ENCODE measurements at regions not wholly inside any gene's neighbourhood (a gene's known extent, or its start where the extent isn't known, plus 50 kb on each side); places are given as distances from the start of the nearest gene placed in this dataset.

- TF ChIP-seq CTCF (IDR thresholded peaks at IDR 0.05; ENCODE audit: low read depth, low read length, poor library complexity, severe bottlenecking) = no peak
- TF ChIP-seq EZH2phosphoT487 (IDR thresholded peaks at IDR 0.05; ENCODE audit: borderline replicate concordance, low read length) = no peak
- no peak overlapping the region for H3K4me3 ChIP-seq (ENCODE audit: low read length)
These were observed 114.9 kb upstream of the SLC34A2 start for GRCh38 chr4:25540734-25541133.

GRCh38 chr4:25547343-25547742 is 108.3 kb upstream of the SLC34A2 start:
- Histone ChIP-seq H3K4me3 (ENCODE audit: low read length) (no peak overlapping the region), H3K4me2 (ENCODE audit: low read length) (no peak overlapping the region), H3K4me1 (ENCODE audit: control insufficient read depth, low read length) (peaks cover 67% of the 10 kb centered on the region), H3K36me3 (ENCODE audit: control insufficient read depth, low read length) (no peaks in the 10 kb centered on the region), H4K20me1 (ENCODE audit: control insufficient read depth, insufficient read depth, low read depth, low read length) (no peaks in the 10 kb centered on the region), H3K27me3 (ENCODE audit: control insufficient read depth, low read length) (no peaks in the 10 kb centered on the region), H3K9me3 (ENCODE audit: control insufficient read depth, insufficient read depth, low read length) (no peaks in the 10 kb centered on the region), H3K27ac (ENCODE audit: low read depth, low read length) (no peak overlapping the region), H3K9me2 (replicated peaks; ENCODE audit: control insufficient read depth, low read length) (no peaks in the 10 kb centered on the region), H3K79me2 (ENCODE audit: control insufficient read depth, low read length) (no peaks in the 10 kb centered on the region), H3F3A (ENCODE audit: control insufficient read depth, insufficient read depth) (peaks cover 33% of the 10 kb centered on the region)
- no peak for TF ChIP-seq EZH2phosphoT487 (IDR thresholded peaks at IDR 0.05; ENCODE audit: borderline replicate concordance, low read length)
- no peak for TF ChIP-seq CTCF (IDR thresholded peaks at IDR 0.05; ENCODE audit: low read depth, low read length, poor library complexity, severe bottlenecking)

More at GRCh38 chr4:25540734-25541133, 114.9 kb upstream of the SLC34A2 start:
- H3K79me2 ChIP-seq (ENCODE audit: control insufficient read depth, low read length) = no peaks in the 10 kb centered on the region
- no peaks in the 10 kb centered on the region for H4K20me1 ChIP-seq (ENCODE audit: control insufficient read depth, insufficient read depth, low read depth, low read length)
- H3F3A ChIP-seq (ENCODE audit: control insufficient read depth, insufficient read depth) = peaks cover 41% of the 10 kb centered on the region
- H3K9me2 ChIP-seq (replicated peaks; ENCODE audit: control insufficient read depth, low read length) = no peaks in the 10 kb centered on the region
- peaks cover 84% of the 10 kb centered on the region for H3K4me1 ChIP-seq (ENCODE audit: control insufficient read depth, low read length)
- no peaks in the 10 kb centered on the region for H3K27me3 ChIP-seq (ENCODE audit: control insufficient read depth, low read length)
- no peaks in the 10 kb centered on the region for H3K36me3 ChIP-seq (ENCODE audit: control insufficient read depth, low read length)
- peak overlapping the region; percentile 25 for H3K27ac ChIP-seq (ENCODE audit: low read depth, low read length)
- H3K9me3 ChIP-seq (ENCODE audit: control insufficient read depth, insufficient read depth, low read length) = no peaks in the 10 kb centered on the region
- H3K4me2 ChIP-seq (ENCODE audit: low read length) = peak overlapping the region; percentile 48

- Histone ChIP-seq H3K27me3 (ENCODE audit: control insufficient read depth, low read length) (no peaks in the 10 kb centered on the region), H3K9me2 (replicated peaks; ENCODE audit: control insufficient read depth, low read length) (no peaks in the 10 kb centered on the region), H4K20me1 (ENCODE audit: control insufficient read depth, insufficient read depth, low read depth, low read length) (no peaks in the 10 kb centered on the region), H3K36me3 (ENCODE audit: control insufficient read depth, low read length) (no peaks in the 10 kb centered on the region), H3K4me3 (ENCODE audit: low read length) (no peak overlapping the region), H3K9me3 (ENCODE audit: control insufficient read depth, insufficient read depth, low read length) (no peaks in the 10 kb centered on the region), H3K79me2 (ENCODE audit: control insufficient read depth, low read length) (no peaks in the 10 kb centered on the region), H3K27ac (ENCODE audit: low read depth, low read length) (peak overlapping the region; percentile 95), H3K4me1 (ENCODE audit: control insufficient read depth, low read length) (peaks cover 79% of the 10 kb centered on the region), H3F3A (ENCODE audit: control insufficient read depth, insufficient read depth) (peaks cover 38% of the 10 kb centered on the region), H3K4me2 (ENCODE audit: low read length) (peak overlapping the region; percentile 48; the same call in 1 of the 2 replicates)
- TF ChIP-seq CTCF (IDR thresholded peaks at IDR 0.05; ENCODE audit: low read depth, low read length, poor library complexity, severe bottlenecking) (no peak), EZH2phosphoT487 (IDR thresholded peaks at IDR 0.05; ENCODE audit: borderline replicate concordance, low read length) (no peak)
These were observed 106.2 kb upstream of the SLC34A2 start for GRCh38 chr4:25549413-25549812.
